Liver (tissue), 8 donors: ENCODE measurements at regions not wholly inside any gene's neighbourhood (a gene's known extent, or its start where the extent isn't known, plus 50 kb on each side); places are given as distances from the start of the nearest gene placed in this dataset.

Experiments used
- DNase-seq: peaks from one replicate; pipeline ENCODE4 v3.0.0-alpha.2; 2017; ENCODE audit warnings: low spot score
- H3K27ac ChIP-seq, 2 donors: one replicate each; pipeline ENCODE4 v1.7.0; 2013; ENCODE audit warnings: inconsistent platforms in 2 of 2, low read length in 2 of 2, control low read depth in 1 of 2, low read depth in 1 of 2, mild to moderate bottlenecking in 1 of 2
- H3K27me3 ChIP-seq, 4 donors: one replicate each; pipeline versions ENCODE4 v1.6.1 to v1.7.0; 2013; ENCODE audit warnings: low read length in 3 of 4, inconsistent platforms in 1 of 4, mild to moderate bottlenecking in 1 of 4, moderate library complexity in 1 of 4; ENCODE audit not compliant: control insufficient read depth in 4 of 4, insufficient read depth in 4 of 4
- H3K36me3 ChIP-seq, 4 donors: one replicate each; pipeline versions ENCODE4 v1.6.1 to v1.7.0; 2013; ENCODE audit warnings: low read length in 3 of 4, mild to moderate bottlenecking in 3 of 4, low read depth in 1 of 4, moderate library complexity in 1 of 4; ENCODE audit not compliant: control insufficient read depth in 4 of 4, insufficient read depth in 3 of 4
- H3K4me1 ChIP-seq, 4 donors: one replicate each; pipeline versions ENCODE4 v1.6.1 to v1.7.0; 2013; ENCODE audit warnings: low read length in 3 of 4, mild to moderate bottlenecking in 3 of 4, moderate library complexity in 1 of 4; ENCODE audit not compliant: control insufficient read depth in 4 of 4, insufficient read depth in 4 of 4
- H3K4me3 ChIP-seq, 3 donors: one replicate each; pipeline versions ENCODE4 v1.6.1 to v1.7.0; 2013; ENCODE audit warnings: low read length in 3 of 3, control low read depth in 1 of 3, low read depth in 1 of 3, mild to moderate bottlenecking in 1 of 3
- H3K9ac ChIP-seq, 2 donors: one replicate each; pipeline ENCODE4 v1.7.0; 2013; ENCODE audit warnings: low read length in 2 of 2, mild to moderate bottlenecking in 2 of 2, moderate library complexity in 2 of 2, control low read depth in 1 of 2, low read depth in 1 of 2
- H3K9me3 ChIP-seq, 4 donors: one replicate each; pipeline versions ENCODE4 v1.6.1 to v1.7.0; 2013; ENCODE audit warnings: low read length in 3 of 4; ENCODE audit not compliant: control insufficient read depth in 4 of 4
- EGR1 ChIP-seq, 2 donors: IDR thresholded peaks; 2 replicates each; pipeline ENCODE4 v1.6.1; 2016 to 2018; ENCODE audit warnings: antibody characterized with exemption in 2 of 2, low read depth in 2 of 2
- FOXA1 ChIP-seq: IDR thresholded peaks from 2 replicates; pipeline ENCODE4 v1.6.1; 2016; ENCODE audit warnings: antibody characterized with exemption
- FOXA2 ChIP-seq: IDR thresholded peaks from 2 replicates; pipeline ENCODE4 v1.6.1; 2016; ENCODE audit warnings: antibody characterized with exemption
- GABPA ChIP-seq, 2 donors: IDR thresholded peaks in 1 of 2; conservative IDR thresholded peaks in 1 of 2; 2 replicates each; pipeline ENCODE4 v1.6.1; 2016; ENCODE audit warnings: antibody characterized with exemption in 2 of 2, mild to moderate bottlenecking in 1 of 2, moderate library complexity in 1 of 2
- HNF4A ChIP-seq, 2 donors: conservative IDR thresholded peaks; 2 replicates each; pipeline ENCODE4 v1.6.1; 2016; ENCODE audit warnings: antibody characterized with exemption in 2 of 2, mild to moderate bottlenecking in 2 of 2
- HNF4G ChIP-seq: IDR thresholded peaks from 2 replicates; pipeline ENCODE4 v1.6.1; 2016; ENCODE audit warnings: antibody characterized with exemption
- JUND ChIP-seq, 2 donors: IDR thresholded peaks; 2 replicates each; pipeline ENCODE4 v1.6.1; 2016; ENCODE audit warnings: antibody characterized with exemption in 2 of 2
- NR2F2 ChIP-seq: IDR thresholded peaks from 2 replicates; pipeline ENCODE4 v1.6.1; 2016; ENCODE audit warnings: antibody characterized with exemption
- RAD21 ChIP-seq, 2 donors: IDR thresholded peaks; 2 replicates each; pipeline ENCODE4 v1.6.1; 2016; ENCODE audit warnings: antibody characterized with exemption in 2 of 2, mild to moderate bottlenecking in 2 of 2
- RXRA ChIP-seq, 2 donors: IDR thresholded peaks; 2 replicates each; pipeline ENCODE4 v1.6.1; 2017 to 2018; ENCODE audit warnings: antibody characterized with exemption in 2 of 2, mild to moderate bottlenecking in 1 of 2
- SP1 ChIP-seq: IDR thresholded peaks from 2 replicates; pipeline ENCODE4 v1.6.1; 2018; ENCODE audit warnings: antibody characterized with exemption, mild to moderate bottlenecking
- TAF1 ChIP-seq: conservative IDR thresholded peaks from 2 replicates; pipeline ENCODE4 v1.6.1; 2016; ENCODE audit warnings: antibody characterized with exemption, mild to moderate bottlenecking
- YY1 ChIP-seq: IDR thresholded peaks from 2 replicates; pipeline ENCODE4 v1.6.1; 2016; ENCODE audit warnings: antibody characterized with exemption, mild to moderate bottlenecking
- WGBS: extraction: QIAGEN DNeasy Blood & Tissue Kit; methylation state at CpG from one replicate; pipeline ENCODE4 v1.1.7; 2013; 5-methylcytosine and 5-hydroxymethylcytosine counted together
- TF ChIP-seq, protein P1 (sequence below): IDR thresholded peaks from 2 replicates; pipeline ENCODE4 v1.6.1; 2016; ENCODE audit warnings: antibody characterized with exemption
- TF ChIP-seq, protein P2 (sequence below): IDR thresholded peaks from 2 replicates; pipeline ENCODE4 v1.6.1; 2016; ENCODE audit warnings: antibody characterized with exemption, mild to moderate bottlenecking
- TF ChIP-seq, protein P3 (sequence below): IDR thresholded peaks from 2 replicates; pipeline ENCODE4 v1.6.1; 2016; ENCODE audit warnings: antibody characterized with exemption
- TF ChIP-seq, protein P4 (sequence below): IDR thresholded peaks from 2 replicates; pipeline ENCODE4 v1.6.1; 2016; ENCODE audit warnings: antibody characterized with exemption
- TF ChIP-seq, protein P5 (sequence below): fragments of 150-350 bp; IDR thresholded peaks from 2 replicates; pipeline ENCODE4 v1.5.1; 2017; ENCODE audit warnings: improper control_type of control experiment, low read depth, low read length; ENCODE audit not compliant: missing input control
- donor health status: healthy.
- donor health status: healthy.
- donor health status: healthy.
- donor health status: healthy.
- donor health status: healthy.

DNA sequence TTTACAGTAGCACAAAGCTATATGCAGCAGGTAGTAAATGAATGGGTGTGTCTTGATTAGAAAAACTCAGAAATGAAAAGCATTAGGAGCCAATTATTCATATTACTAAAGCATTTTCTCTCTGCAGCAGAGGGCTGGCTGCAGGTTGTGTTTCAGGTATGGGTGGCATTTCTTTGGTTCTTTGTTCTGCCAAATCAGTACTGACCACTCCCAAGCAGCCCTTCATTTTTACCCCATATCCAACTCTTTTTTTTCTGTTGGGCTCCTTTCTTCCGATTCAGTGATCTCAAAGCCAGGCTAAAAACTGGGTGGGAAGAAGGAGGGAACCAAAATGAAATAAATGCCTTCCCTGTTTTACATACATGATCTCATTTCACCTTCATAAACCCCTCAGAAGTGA, 162.3 kb downstream of the SPRY1 start:
- Histone ChIP-seq H3K27ac (no peak overlapping the region), H3K4me3 (no peak overlapping the region), H3K36me3 (no peaks in the 10 kb centered on the region), H3K27me3 (no peaks in the 10 kb centered on the region), H3K9me3 (no peaks in the 10 kb centered on the region), H3K9ac (no peak overlapping the region), H3K4me1 (peaks cover 5 to 27% (median 21%) of the 10 kb centered on the region in 4 donors)
- no peak for DNase-seq
- 97% methylated on average over 1 of the region's 1 CpG for WGBS
- no peak for TF ChIP-seq FOXA1
- TF ChIP-seq JUND (IDR thresholded peaks at IDR 0.05), result no peak
- TF ChIP-seq, protein P1, sequence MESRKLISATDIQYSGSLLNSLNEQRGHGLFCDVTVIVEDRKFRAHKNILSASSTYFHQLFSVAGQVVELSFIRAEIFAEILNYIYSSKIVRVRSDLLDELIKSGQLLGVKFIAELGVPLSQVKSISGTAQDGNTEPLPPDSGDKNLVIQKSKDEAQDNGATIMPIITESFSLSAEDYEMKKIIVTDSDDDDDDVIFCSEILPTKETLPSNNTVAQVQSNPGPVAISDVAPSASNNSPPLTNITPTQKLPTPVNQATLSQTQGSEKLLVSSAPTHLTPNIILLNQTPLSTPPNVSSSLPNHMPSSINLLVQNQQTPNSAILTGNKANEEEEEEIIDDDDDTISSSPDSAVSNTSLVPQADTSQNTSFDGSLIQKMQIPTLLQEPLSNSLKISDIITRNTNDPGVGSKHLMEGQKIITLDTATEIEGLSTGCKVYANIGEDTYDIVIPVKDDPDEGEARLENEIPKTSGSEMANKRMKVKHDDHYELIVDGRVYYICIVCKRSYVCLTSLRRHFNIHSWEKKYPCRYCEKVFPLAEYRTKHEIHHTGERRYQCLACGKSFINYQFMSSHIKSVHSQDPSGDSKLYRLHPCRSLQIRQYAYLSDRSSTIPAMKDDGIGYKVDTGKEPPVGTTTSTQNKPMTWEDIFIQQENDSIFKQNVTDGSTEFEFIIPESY, result no peak
- TF ChIP-seq, protein P2, sequence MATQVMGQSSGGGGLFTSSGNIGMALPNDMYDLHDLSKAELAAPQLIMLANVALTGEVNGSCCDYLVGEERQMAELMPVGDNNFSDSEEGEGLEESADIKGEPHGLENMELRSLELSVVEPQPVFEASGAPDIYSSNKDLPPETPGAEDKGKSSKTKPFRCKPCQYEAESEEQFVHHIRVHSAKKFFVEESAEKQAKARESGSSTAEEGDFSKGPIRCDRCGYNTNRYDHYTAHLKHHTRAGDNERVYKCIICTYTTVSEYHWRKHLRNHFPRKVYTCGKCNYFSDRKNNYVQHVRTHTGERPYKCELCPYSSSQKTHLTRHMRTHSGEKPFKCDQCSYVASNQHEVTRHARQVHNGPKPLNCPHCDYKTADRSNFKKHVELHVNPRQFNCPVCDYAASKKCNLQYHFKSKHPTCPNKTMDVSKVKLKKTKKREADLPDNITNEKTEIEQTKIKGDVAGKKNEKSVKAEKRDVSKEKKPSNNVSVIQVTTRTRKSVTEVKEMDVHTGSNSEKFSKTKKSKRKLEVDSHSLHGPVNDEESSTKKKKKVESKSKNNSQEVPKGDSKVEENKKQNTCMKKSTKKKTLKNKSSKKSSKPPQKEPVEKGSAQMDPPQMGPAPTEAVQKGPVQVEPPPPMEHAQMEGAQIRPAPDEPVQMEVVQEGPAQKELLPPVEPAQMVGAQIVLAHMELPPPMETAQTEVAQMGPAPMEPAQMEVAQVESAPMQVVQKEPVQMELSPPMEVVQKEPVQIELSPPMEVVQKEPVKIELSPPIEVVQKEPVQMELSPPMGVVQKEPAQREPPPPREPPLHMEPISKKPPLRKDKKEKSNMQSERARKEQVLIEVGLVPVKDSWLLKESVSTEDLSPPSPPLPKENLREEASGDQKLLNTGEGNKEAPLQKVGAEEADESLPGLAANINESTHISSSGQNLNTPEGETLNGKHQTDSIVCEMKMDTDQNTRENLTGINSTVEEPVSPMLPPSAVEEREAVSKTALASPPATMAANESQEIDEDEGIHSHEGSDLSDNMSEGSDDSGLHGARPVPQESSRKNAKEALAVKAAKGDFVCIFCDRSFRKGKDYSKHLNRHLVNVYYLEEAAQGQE, result no peak
- no peak for TF ChIP-seq TAF1
- no peak for TF ChIP-seq NR2F2
- no peak for TF ChIP-seq SP1
- no peak for TF ChIP-seq HNF4A (conservative IDR thresholded peaks at IDR 0.05)
- TF ChIP-seq, protein P3, sequence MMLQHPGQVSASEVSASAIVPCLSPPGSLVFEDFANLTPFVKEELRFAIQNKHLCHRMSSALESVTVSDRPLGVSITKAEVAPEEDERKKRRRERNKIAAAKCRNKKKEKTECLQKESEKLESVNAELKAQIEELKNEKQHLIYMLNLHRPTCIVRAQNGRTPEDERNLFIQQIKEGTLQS, result no peak
- no peak for TF ChIP-seq RAD21 (IDR thresholded peaks at IDR 0.05)
- TF ChIP-seq YY1, result no peak
- TF ChIP-seq, protein P4, sequence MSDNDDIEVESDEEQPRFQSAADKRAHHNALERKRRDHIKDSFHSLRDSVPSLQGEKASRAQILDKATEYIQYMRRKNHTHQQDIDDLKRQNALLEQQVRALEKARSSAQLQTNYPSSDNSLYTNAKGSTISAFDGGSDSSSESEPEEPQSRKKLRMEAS, result no peak
- no peak for TF ChIP-seq RXRA (IDR thresholded peaks at IDR 0.05)
- TF ChIP-seq EGR1 (IDR thresholded peaks at IDR 0.05; ENCODE audit: low read depth in 2 of 2), result no peak
- TF ChIP-seq HNF4G, result no peak
- no peak for TF ChIP-seq FOXA2
- TF ChIP-seq, protein P5, sequence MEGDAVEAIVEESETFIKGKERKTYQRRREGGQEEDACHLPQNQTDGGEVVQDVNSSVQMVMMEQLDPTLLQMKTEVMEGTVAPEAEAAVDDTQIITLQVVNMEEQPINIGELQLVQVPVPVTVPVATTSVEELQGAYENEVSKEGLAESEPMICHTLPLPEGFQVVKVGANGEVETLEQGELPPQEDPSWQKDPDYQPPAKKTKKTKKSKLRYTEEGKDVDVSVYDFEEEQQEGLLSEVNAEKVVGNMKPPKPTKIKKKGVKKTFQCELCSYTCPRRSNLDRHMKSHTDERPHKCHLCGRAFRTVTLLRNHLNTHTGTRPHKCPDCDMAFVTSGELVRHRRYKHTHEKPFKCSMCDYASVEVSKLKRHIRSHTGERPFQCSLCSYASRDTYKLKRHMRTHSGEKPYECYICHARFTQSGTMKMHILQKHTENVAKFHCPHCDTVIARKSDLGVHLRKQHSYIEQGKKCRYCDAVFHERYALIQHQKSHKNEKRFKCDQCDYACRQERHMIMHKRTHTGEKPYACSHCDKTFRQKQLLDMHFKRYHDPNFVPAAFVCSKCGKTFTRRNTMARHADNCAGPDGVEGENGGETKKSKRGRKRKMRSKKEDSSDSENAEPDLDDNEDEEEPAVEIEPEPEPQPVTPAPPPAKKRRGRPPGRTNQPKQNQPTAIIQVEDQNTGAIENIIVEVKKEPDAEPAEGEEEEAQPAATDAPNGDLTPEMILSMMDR, result no peak
- TF ChIP-seq GABPA (IDR thresholded peaks at IDR 0.05 in 1 of 2, conservative IDR thresholded peaks at IDR 0.05 in 1 of 2), result no peak
